ENCODE measurements at regions not wholly inside any gene's neighbourhood (a gene's known extent, or its start where the extent isn't known, plus 50 kb on each side); places are given as distances from the start of the nearest gene placed in this dataset.

DNA sequence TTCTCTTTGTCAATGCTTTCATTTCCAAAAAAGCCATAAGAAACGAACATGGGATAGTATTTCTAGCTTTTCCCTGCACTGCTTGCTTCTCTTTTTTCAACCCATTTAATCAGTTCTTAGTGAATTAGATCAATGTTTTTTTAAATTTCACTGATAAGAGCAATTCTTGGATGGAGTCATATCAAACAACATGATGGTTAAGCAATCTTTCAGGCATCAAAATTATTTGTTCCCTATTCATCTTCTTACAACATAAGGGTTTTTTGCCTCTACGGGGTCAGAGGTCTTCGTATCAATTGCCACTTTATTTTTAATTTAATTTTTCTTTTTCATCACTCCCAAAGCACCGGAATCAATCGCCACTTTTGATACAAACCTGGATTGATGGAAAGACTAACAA is 103.8 kb upstream of the RESF1 start:
- Histone ChIP-seq H3K4me2 (ENCODE audit: low read length) (no peak overlapping the region), H3K79me2 (ENCODE audit: insufficient read depth, low read length) (no peaks in the 10 kb centered on the region), H3K9me3 (ENCODE audit: insufficient read depth, low read depth, low read length) (peaks cover 3% of the 10 kb centered on the region), H3K4me1 (ENCODE audit: insufficient read depth, low read length) (no peaks in the 10 kb centered on the region), H4K20me1 (ENCODE audit: insufficient read depth, low read length) (no peaks in the 10 kb centered on the region), H3K27ac (ENCODE audit: low read depth, low read length) (no peak overlapping the region), H3K9ac (ENCODE audit: low read length) (no peak overlapping the region), H3K27me3 (ENCODE audit: insufficient read depth, low read length) (no peaks in the 10 kb centered on the region), H3K4me3 (ENCODE audit: insufficient read depth, low read depth, low read length) (no peak overlapping the region), H2AFZ (ENCODE audit: low read depth, low read length) (no peak overlapping the region), H3K36me3 (ENCODE audit: insufficient read depth, low read length) (no peaks in the 10 kb centered on the region)
- Mint-ChIP-seq H3K27ac (ENCODE audit: unreplicated experiment) (no peak overlapping the region), H3K36me3 (ENCODE audit: low read depth, unreplicated experiment) (no peaks in the 10 kb centered on the region), H3K27me3 (ENCODE audit: low read depth, unreplicated experiment) (peaks cover 3% of the 10 kb centered on the region), H3K4me1 (ENCODE audit: low read depth, unreplicated experiment) (no peaks in the 10 kb centered on the region), H3K9me3 (ENCODE audit: unreplicated experiment) (peaks cover 15% of the 10 kb centered on the region), H3K4me3 (ENCODE audit: unreplicated experiment) (no peak overlapping the region)
- no peak for FAIRE-seq
- TF ChIP-seq EZH2 (IDR thresholded peaks at IDR 0.05; ENCODE audit: insufficient read depth, low read length) (no peak), CTCF (IDR thresholded peaks at IDR 0.05; ENCODE audit: insufficient read depth, low read depth, low read length) (no peak)
- no peak for DNase-seq (ENCODE audit: low read depth)

GRCh38 chr12:31853977-31854376 is 105.2 kb upstream of the RESF1 start:
- H3K79me2 ChIP-seq (ENCODE audit: insufficient read depth, low read length) = no peaks in the 10 kb centered on the region
- no peaks in the 10 kb centered on the region for H3K4me1 ChIP-seq (ENCODE audit: insufficient read depth, low read length)
- no peak overlapping the region for H3K4me3 Mint-ChIP-seq (ENCODE audit: unreplicated experiment)
- TF ChIP-seq EZH2 (IDR thresholded peaks at IDR 0.05; ENCODE audit: insufficient read depth, low read length) (no peak), CTCF (IDR thresholded peaks at IDR 0.05; ENCODE audit: insufficient read depth, low read depth, low read length) (no peak)
- H3K36me3 Mint-ChIP-seq (ENCODE audit: low read depth, unreplicated experiment) = no peaks in the 10 kb centered on the region
- no peak overlapping the region for H3K27ac ChIP-seq (ENCODE audit: low read depth, low read length)
- H3K9ac ChIP-seq (ENCODE audit: low read length) = no peak overlapping the region
- H4K20me1 ChIP-seq (ENCODE audit: insufficient read depth, low read length) = no peaks in the 10 kb centered on the region
- H3K27me3 ChIP-seq (ENCODE audit: insufficient read depth, low read length) = no peaks in the 10 kb centered on the region
- H3K4me3 ChIP-seq (ENCODE audit: insufficient read depth, low read depth, low read length) = no peak overlapping the region
- H2AFZ ChIP-seq (ENCODE audit: low read depth, low read length) = no peak overlapping the region
- FAIRE-seq (no peak), DNase-seq (ENCODE audit: low read depth) (no peak)
- no peaks in the 10 kb centered on the region for H3K4me1 Mint-ChIP-seq (ENCODE audit: low read depth, unreplicated experiment)
- peaks cover 3% of the 10 kb centered on the region for H3K9me3 ChIP-seq (ENCODE audit: insufficient read depth, low read depth, low read length)
- no peak overlapping the region for H3K27ac Mint-ChIP-seq (ENCODE audit: unreplicated experiment)
- peaks cover 12% of the 10 kb centered on the region for H3K9me3 Mint-ChIP-seq (ENCODE audit: unreplicated experiment)
- no peaks in the 10 kb centered on the region for H3K27me3 Mint-ChIP-seq (ENCODE audit: low read depth, unreplicated experiment)
- no peaks in the 10 kb centered on the region for H3K36me3 ChIP-seq (ENCODE audit: insufficient read depth, low read length)
- no peak overlapping the region for H3K4me2 ChIP-seq (ENCODE audit: low read length)

GRCh38 chr12:31853520-31853919 is 105.7 kb upstream of the RESF1 start:
- Histone ChIP-seq H3K36me3 (ENCODE audit: insufficient read depth, low read length) (no peaks in the 10 kb centered on the region), H3K4me3 (ENCODE audit: insufficient read depth, low read depth, low read length) (no peak overlapping the region), H3K27me3 (ENCODE audit: insufficient read depth, low read length) (no peaks in the 10 kb centered on the region), H4K20me1 (ENCODE audit: insufficient read depth, low read length) (no peaks in the 10 kb centered on the region), H3K79me2 (ENCODE audit: insufficient read depth, low read length) (no peaks in the 10 kb centered on the region), H3K9ac (ENCODE audit: low read length) (no peak overlapping the region), H3K9me3 (ENCODE audit: insufficient read depth, low read depth, low read length) (peaks cover 7% of the 10 kb centered on the region), H2AFZ (ENCODE audit: low read depth, low read length) (no peak overlapping the region), H3K4me1 (ENCODE audit: insufficient read depth, low read length) (no peaks in the 10 kb centered on the region), H3K27ac (ENCODE audit: low read depth, low read length) (no peak overlapping the region), H3K4me2 (ENCODE audit: low read length) (no peak overlapping the region)
- H3K27me3 Mint-ChIP-seq (ENCODE audit: low read depth, unreplicated experiment) = no peaks in the 10 kb centered on the region
- FAIRE-seq = no peak
- H3K9me3 Mint-ChIP-seq (ENCODE audit: unreplicated experiment) = peaks cover 12% of the 10 kb centered on the region
- no peak for DNase-seq (ENCODE audit: low read depth)
- H3K4me1 Mint-ChIP-seq (ENCODE audit: low read depth, unreplicated experiment) = no peaks in the 10 kb centered on the region
- no peaks in the 10 kb centered on the region for H3K36me3 Mint-ChIP-seq (ENCODE audit: low read depth, unreplicated experiment)
- H3K4me3 Mint-ChIP-seq (ENCODE audit: unreplicated experiment) = no peak overlapping the region
- no peak overlapping the region for H3K27ac Mint-ChIP-seq (ENCODE audit: unreplicated experiment)
- TF ChIP-seq EZH2 (IDR thresholded peaks at IDR 0.05; ENCODE audit: insufficient read depth, low read length) = no peak
- no peak for TF ChIP-seq CTCF (IDR thresholded peaks at IDR 0.05; ENCODE audit: insufficient read depth, low read depth, low read length)
